ENCODE measurements at regions not wholly inside any gene's neighbourhood (a gene's known extent, or its start where the extent isn't known, plus 50 kb on each side); places are given as distances from the start of the nearest gene placed in this dataset.

- H2AFZ ChIP-seq (ENCODE audit: low read depth, low read length), result no peak overlapping the region
- H3K9ac ChIP-seq (replicated peaks; ENCODE audit: extremely low read depth, insufficient read depth, low read length), result no peak overlapping the region
- no peaks in the 10 kb centered on the region for H3K27me3 ChIP-seq (ENCODE audit: control insufficient read depth in 2 of 2, insufficient read depth in 2 of 2, low read length in 2 of 2)
- no TSS peak for BruUV-seq (replicated peaks)
- H3K36me3 ChIP-seq (ENCODE audit: control insufficient read depth in 2 of 2, extremely low read depth in 1 of 2, insufficient read depth in 2 of 2, low read length in 2 of 2), result no peaks in the 10 kb centered on the region
- no peak overlapping the region for H3K4me3 ChIP-seq (replicated peaks in 1 of 3; ENCODE audit: insufficient read depth in 1 of 3, low read depth in 1 of 3, low read length in 3 of 3)
- dilution Hi-C loops (cut with MboI; ENCODE audit: extremely low pct_ligation_motif_present, low sequenced_read_pairs), result no loop called here
- no peak overlapping the region for H3K4me2 ChIP-seq (ENCODE audit: insufficient read depth, low read length)
- H4K20me1 ChIP-seq (replicated peaks; ENCODE audit: control insufficient read depth, extremely low read depth, insufficient read depth, low read length), result no peaks in the 10 kb centered on the region
- intact Hi-C loops (cut with micrococcal nuclease), result no loop called here
- H3K79me2 ChIP-seq (ENCODE audit: control insufficient read depth, insufficient read depth, low read length), result no peaks in the 10 kb centered on the region
- H3K9me1 ChIP-seq (replicated peaks; ENCODE audit: control insufficient read depth, extremely low read depth, insufficient read depth, low read length), result no peaks in the 10 kb centered on the region
- no peaks in the 10 kb centered on the region for H3K9me3 ChIP-seq (replicated peaks; ENCODE audit: control insufficient read depth, insufficient read depth, low read length)
- H3K27ac ChIP-seq (ENCODE audit: insufficient read depth, low read depth, low read length), result no peak overlapping the region
- TF ChIP-seq GATA2 (IDR thresholded peaks at IDR 0.05; ENCODE audit: insufficient read depth, insufficient read length, low read depth, low read length) (no peak), FOS (IDR thresholded peaks at IDR 0.05; ENCODE audit: borderline replicate concordance, insufficient read depth, low read length) (no peak)
- FAIRE-seq (no peak), DNase-seq (ENCODE audit: low read depth, low spot score) (no peak)
- H3K4me1 ChIP-seq (ENCODE audit: control insufficient read depth, extremely low read depth, insufficient read depth, low read length), result no peaks in the 10 kb centered on the region
- ChIA-PET POLR2A (no interaction called here), CTCF (interaction anchor here (1.5 kb wide), 1 partner anchor 41 kb away, joined by 5 read pairs; no protein-coding TSS in a partner anchor)
Measured at GRCh38 chr12:66902020-66902419, 223.1 kb upstream of the GRIP1 start.

- Histone ChIP-seq H3K36me3 (ENCODE audit: control insufficient read depth in 2 of 2, extremely low read depth in 1 of 2, insufficient read depth in 2 of 2, low read length in 2 of 2) (no peaks in the 10 kb centered on the region), H3K4me3 (replicated peaks in 1 of 3; ENCODE audit: insufficient read depth in 1 of 3, low read depth in 1 of 3, low read length in 3 of 3) (no peak overlapping the region), H3K27ac (ENCODE audit: insufficient read depth, low read depth, low read length) (no peak overlapping the region), H3K27me3 (ENCODE audit: control insufficient read depth in 2 of 2, insufficient read depth in 2 of 2, low read length in 2 of 2) (no peaks in the 10 kb centered on the region), H4K20me1 (replicated peaks; ENCODE audit: control insufficient read depth, extremely low read depth, insufficient read depth, low read length) (no peaks in the 10 kb centered on the region), H3K4me1 (ENCODE audit: control insufficient read depth, extremely low read depth, insufficient read depth, low read length) (no peaks in the 10 kb centered on the region), H3K4me2 (ENCODE audit: insufficient read depth, low read length) (no peak overlapping the region), H3K9me1 (replicated peaks; ENCODE audit: control insufficient read depth, extremely low read depth, insufficient read depth, low read length) (no peaks in the 10 kb centered on the region), H3K9me3 (replicated peaks; ENCODE audit: control insufficient read depth, insufficient read depth, low read length) (no peaks in the 10 kb centered on the region), H2AFZ (ENCODE audit: low read depth, low read length) (no peak overlapping the region), H3K79me2 (ENCODE audit: control insufficient read depth, insufficient read depth, low read length) (no peaks in the 10 kb centered on the region), H3K9ac (replicated peaks; ENCODE audit: extremely low read depth, insufficient read depth, low read length) (no peak overlapping the region)
- no TSS peak for BruUV-seq (replicated peaks)
- dilution Hi-C loops (cut with MboI; ENCODE audit: extremely low pct_ligation_motif_present, low sequenced_read_pairs), result no loop called here
- no peak for TF ChIP-seq MAX (IDR thresholded peaks at IDR 0.05; ENCODE audit: insufficient read depth, insufficient read length)
- no peak for TF ChIP-seq POLR2A (IDR thresholded peaks at IDR 0.05; ENCODE audit: low read depth, low read length)
- TF ChIP-seq FOS (IDR thresholded peaks at IDR 0.05; ENCODE audit: borderline replicate concordance, insufficient read depth, low read length), result no peak
- no peak for TF ChIP-seq CTCF (IDR thresholded peaks at IDR 0.05; ENCODE audit: extremely low read depth in 1 of 2, insufficient read depth in 1 of 2, low read depth in 1 of 2, low read length in 2 of 2)
- no peak for TF ChIP-seq JUN (IDR thresholded peaks at IDR 0.05; ENCODE audit: borderline replicate concordance, insufficient read depth, insufficient read length, low read depth)
- no peak for TF ChIP-seq MYC (IDR thresholded peaks at IDR 0.05; ENCODE audit: low read depth, low read length)
- FAIRE-seq (no peak), DNase-seq (ENCODE audit: low read depth, low spot score) (no peak)
- intact Hi-C loops (cut with micrococcal nuclease), result no loop called here
- POLR2A ChIA-PET, result no interaction called here
- CTCF ChIA-PET, result no interaction called here
Measured at GRCh38 chr12:66903782-66904396, 225.0 kb upstream of the GRIP1 start.
